GM20431 (cell line): ENCODE measurements at regions not wholly inside any gene's neighbourhood (a gene's known extent, or its start where the extent isn't known, plus 50 kb on each side); places are given as distances from the start of the nearest gene placed in this dataset.
"Not testable (repeated sequence)": the region's sequence is repeated elsewhere in the genome, so short reads cannot be mapped to it uniquely, and the experiment has no call there.

Source experiments
- in situ Hi-C: fragments of 300-500 bp; cut with MseI, MboI; formaldehyde crosslinking; loops from one replicate; pipeline ENCODE4 v1.15.0; 2020; ENCODE audit warnings: low sequenced_read_pairs; ENCODE audit not compliant: unreplicated experiment

DNA sequence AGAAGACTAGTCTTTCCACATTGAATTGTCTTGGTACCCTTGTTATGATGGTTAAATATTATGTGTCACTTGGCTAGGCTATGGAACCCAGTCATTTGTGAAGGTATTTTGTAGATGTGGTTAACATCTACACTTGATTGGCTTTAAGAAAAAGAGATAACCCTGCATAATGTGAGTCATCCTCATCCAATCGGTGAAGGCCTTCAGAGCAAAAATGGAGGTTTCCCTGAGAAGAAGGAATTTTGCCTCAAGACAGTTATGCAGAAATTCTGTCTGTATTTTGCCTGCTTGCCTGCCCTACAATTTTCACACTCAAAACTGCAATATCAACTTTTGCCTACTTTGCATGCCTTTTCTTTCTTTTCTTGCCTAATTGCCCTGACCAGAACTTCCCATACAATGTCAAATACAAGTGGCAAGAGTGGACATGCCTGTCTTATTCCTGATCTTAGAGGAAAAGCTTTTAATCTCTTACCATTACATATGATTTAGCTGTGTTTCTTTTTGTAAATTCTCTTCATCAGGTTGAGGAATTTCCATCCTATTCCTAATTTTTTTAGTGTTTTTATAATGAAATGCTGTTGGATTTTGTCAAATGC, 84.6 kb upstream of the CDC42EP3 start:
- in situ Hi-C loops: not testable (repeated sequence)

DNA sequence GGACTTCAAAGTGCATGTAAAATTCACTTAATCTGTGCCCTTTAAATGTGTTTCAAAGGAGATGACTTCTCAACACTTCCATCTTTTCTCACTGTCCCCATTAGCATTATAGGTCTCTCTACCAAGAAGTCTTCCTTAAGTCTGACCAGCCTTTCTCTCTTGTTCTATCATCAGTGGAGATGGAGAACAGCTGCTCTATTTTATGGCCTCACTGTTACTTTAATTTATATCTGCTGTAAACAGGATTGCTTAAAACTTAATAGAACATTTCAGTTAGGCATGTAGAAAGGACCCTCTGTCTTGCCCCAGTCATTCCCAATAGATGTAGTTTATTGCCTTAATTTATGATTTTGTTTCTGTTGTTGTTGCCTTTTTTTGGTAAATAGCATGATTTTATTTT, 86.0 kb upstream of the CDC42EP3 start:
- in situ Hi-C loops: not testable (repeated sequence)

DNA sequence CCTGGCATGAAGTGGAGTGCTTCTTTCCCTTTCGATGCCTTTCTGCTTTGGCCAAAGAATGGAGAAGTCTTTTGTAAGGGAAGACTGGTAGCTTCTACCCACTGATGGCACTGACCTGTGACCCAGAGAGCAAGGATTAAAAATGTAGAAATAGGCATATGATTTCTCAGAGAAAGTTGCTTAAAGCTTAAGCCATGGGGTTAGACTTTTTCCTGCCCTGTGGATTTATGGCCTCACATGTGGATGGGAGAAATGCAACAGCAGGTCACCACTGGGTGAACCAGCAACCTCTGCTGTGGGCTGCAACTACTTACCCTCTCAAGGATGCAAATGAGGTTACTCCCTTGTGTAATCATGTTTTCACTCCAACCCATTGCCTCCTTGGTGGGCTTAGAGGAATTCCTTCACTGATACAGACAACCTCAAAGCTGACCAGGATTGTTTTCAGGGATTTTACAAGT, 86.7 kb upstream of the CDC42EP3 start:
- in situ Hi-C loops: not testable (repeated sequence)

DNA sequence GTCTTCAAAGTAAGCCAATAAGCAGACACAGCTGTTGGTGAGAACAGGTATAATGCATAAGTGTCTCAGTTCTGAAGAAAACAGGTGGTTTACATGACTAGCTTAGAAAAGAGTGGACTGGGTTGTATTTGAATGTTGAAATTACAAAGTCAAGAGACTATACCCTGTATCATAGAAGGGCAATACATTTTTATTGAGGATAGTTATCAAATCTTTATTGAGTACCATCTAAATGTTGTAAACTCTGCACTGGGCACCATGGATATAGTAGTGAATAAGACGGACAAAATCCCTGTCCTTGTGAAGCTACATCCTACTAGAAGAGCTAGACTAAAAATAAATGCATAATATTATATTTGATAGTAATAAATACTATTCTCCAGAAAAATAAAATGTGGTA, 88.5 kb upstream of the CDC42EP3 start:
- in situ Hi-C loops: not testable (repeated sequence)

DNA sequence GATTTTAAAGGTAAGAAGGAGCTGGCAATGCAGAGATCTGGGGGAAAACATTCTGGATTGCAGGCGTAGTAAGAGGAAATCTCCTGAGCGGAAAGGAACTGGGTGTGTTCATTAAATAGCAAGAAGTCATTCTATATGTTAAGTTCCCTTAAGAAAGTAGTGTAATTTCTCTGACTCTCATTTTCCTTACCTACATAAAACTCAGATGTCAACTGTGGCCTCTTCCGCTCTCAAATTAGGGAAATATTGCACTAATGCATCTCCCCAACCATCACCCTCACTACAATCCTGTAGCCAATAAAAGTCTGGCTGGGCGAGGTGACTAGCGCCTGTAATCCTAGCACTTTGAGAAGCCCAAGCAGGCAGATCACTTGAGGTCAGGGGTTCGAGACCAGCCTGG, 89.0 kb upstream of the CDC42EP3 start:
- in situ Hi-C loops: no loop called here

DNA sequence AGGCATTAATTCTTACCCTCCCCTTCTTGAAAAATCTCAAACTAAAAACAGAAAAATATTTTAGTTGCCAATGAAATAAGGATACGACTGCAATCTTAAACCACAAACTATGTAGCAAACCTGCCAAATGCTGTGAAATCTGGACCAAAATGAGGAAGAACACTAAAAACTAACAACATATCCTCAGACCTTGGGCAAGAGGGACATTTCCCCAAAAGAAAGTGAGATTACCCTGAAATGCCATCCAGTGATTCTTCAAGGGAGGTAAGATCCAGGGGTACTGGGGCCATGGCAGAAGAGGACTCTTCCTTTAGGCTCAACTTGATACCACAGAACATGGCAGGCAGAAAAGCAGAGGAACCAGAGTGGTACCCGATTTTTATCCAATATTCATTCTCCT, 90.8 kb upstream of the CDC42EP3 start:
- in situ Hi-C loops: not testable (repeated sequence)

DNA sequence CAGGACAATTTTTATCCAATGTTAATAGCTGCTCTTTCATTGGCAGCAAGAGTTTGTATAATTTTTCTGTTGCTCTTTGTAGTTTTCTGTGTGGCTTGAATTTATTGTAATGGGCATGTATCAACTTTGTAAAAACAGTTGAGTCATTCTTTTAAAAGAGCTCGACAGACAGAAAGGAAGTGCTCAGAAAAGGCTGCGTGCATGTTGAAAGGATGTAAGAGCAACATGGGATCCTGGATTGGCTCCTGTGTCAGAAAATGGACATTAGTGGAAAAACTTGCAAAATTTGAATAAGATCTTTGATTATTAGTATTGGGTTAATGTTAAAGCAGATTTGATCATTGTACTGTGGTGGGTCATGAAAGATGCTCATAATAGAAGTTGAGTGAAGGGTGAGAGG, 93.3 kb upstream of the CDC42EP3 start:
- in situ Hi-C loops: no loop called here

DNA sequence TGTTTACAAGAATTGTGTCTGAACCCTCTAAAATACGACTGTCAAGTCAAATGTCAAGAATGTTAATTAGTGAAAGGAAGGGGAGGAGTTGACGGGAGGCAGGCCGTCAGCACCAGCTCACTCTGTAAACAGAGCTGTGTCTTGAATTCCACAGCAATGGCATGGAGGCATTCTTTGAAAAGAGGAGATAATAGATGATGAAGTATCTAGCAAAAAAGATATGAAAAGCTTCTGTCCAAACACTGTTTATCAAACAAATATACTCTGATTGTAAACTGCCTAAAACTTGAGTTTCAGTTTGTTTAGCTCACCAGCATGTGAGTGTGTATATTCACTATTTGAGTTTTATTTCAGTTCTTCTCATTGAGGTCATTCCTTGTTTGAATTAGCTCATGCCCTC, 94.7 kb upstream of the CDC42EP3 start:
- in situ Hi-C loops: no loop called here

DNA sequence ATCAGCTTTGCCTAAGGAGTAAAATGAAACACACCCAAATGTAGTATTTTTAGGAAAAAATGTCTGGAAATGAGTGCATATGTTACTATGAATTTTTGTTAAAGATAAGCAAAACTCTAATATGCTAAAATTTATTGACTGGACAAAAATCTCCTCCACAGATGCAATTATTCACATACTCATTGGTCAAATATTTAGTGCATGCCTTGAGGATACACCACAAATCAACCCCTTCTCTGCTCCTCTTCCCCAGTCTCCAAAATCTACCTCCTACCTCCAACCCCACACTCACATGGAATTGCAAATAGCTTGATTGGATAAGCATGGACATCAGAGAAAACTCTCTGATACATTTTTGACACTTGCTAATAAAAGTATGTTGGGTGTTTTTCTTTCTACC, 95.6 kb upstream of the CDC42EP3 start:
- in situ Hi-C loops: no loop called here

DNA sequence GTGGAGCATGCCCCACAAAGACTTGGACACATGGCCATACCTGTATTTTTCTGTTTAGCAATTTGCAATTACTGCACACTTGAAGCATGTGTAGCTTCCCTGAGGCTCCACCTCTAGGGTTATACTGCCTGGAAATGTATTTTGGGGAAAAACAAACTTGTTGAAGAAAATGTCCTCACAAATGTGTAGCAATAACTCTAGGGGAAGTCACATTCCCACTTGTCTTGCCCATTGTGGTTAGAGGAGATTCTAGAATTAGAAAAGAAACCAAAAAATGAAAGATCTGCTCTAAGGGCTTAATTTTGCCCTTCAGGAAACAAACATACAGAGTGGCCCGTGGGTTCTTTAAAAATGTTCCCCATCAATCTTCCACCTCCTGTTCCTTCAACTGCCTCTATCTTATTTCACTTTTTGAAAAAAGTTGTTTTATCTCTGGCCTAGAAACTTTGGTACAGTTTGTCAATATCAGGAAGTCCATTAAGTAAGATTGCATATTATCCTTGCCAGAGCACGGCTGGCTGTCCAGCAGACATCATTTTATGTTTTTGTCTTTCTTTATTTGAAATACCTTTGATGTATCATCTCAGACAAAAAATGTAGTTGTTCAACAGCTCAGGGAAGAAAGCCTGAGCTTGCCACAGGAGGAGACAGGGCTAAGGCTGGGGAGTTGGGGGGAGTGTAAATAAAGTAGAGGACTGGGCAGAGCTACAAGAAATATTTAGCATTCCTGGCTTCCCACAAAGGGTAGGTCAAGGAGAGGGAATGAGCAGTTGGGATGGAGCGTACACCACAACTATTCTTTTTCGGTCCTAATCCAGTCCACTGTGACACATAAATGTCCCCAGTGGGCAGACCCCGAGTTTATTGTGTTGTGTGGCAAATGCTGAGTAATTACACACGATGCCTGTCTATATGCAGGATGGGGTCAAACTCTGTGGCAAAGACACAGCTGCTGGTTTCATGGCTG, 96.8 kb upstream of the CDC42EP3 start:
- in situ Hi-C loops: no loop called here

DNA sequence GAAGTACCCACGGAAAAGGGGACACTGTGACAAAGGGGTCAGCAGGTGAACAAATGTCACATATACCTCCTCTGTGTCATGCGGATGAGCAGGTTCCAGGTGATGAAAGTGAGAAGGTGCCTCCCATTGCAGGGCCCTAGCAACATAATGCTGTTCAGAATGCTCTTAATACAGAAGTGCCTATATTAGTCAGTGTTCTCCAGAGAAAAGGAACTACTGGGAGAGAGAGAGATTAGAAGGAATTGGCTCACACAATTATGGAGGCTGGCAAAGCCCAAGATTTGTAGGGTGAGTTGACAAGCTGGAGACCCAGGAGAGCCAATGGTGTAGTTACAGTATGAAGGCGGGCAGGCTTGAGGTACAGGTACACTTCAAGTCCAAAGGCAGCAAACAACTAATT, 98.1 kb upstream of the CDC42EP3 start:
- in situ Hi-C loops: no loop called here

DNA sequence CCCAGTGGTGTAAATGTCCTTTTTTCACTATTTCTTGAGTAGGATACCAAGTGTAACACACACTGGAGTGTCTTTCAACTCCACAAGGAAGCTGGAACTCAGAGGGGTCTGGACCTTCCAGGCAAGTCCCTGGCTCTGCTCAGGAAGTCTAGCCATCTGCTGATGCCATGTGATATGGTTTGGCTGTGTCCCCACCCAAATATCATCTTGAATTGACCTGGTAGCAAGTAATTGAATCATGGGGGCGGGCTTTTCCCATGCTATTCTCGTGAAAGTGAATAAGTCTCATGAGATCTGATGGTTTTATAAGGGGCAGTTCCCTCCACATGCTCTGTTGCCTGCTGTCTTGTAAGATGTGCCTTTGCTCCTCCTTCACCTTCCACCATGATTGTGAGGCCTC, 99.4 kb upstream of the CDC42EP3 start:
- in situ Hi-C loops: no loop called here

DNA sequence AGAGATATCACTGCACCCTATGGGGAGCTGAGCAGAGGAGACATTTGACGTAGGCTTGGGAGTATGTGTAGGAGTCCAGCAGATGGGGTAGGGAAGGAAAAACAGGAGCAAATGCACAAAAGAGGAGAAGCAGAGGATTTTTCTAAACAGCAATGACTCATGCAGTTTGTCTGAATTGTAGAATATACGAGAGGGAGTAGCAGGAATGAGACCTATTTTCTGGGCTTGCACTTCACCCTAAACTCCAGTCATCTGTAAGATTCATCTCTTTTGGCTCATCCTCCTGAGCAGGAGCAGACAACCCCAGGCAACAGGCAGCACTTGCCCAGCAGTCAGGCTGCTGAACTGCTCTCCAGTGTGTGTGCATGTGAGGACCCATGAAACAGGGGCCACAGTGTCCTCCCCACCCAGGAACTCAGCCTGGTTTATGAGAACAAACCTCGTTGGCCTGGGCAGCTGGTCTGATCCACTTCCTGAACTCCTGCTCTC, 100.2 kb upstream of the CDC42EP3 start:
- in situ Hi-C loops: no loop called here

DNA sequence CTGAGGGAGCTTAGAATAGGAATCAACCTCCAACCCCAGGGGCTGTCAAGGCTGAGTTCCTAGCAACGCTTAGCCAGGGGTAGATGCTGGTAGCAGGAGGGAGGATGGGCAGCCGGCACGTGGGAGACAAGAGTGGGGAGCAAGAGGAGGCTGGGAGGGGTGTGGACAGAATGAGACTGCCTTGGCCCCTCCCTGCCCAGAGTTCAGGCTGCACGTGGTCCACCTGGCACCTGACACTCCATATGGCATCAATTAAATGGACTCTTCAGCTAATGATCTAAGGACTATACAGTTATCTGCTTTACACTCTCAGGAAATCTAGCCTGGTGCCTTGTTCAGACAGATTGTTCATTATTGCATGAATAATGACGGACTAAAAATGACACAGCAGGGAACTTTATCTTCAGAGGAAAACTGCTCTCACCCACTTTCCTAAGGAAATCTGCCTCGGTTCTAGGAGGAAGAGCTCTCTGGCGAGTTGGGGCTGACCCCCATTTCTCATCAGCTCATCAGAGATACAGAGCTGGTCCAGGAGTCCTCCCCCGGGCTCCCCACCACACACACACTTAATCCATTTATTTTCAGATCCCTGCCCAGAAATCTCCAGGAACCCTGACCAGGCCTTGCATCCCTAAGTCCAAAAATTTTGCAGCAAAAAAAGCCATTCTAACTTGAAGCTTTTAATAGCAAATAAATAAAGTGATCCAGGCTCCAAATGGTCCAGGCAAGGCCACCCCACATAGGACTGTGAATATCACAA, 102.1 kb upstream of the CDC42EP3 start:
- in situ Hi-C loops: no loop called here

DNA sequence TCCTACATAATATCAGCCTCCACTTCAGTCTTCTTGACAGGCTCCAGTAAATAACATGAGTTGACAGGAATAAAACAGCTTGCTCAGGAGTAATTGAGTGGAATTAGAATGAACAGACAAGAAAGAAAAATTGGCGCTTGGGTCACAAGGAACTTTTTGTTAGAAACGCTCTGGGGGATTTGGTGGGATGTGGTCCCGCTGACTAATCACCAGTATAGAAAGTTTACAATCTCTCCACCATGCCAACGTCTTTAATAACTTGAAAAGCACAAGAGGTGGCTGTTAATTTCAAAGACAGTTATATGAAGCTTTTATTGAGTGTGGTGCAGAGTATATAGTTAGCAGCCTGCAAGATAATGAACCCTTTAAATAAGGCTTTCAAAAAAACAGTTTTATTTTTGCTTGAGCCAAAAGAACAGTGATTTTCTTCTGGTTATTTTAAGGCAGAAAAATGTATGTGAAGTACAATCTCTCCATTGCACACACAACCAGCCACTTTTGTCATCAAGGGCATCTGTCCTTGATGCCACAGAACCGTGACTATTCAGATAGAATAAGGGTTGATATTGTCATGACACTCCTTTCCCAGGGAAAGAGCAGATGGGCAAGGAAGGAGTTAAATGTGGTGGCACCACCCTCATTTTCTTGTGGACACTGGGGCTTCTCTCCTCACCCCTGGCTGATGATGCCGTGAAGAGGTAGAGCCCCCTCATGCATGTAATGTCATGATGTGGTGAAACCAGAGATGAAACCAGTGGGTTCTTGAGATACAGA, 102.9 kb upstream of the CDC42EP3 start:
- in situ Hi-C loops: not testable (repeated sequence)

DNA sequence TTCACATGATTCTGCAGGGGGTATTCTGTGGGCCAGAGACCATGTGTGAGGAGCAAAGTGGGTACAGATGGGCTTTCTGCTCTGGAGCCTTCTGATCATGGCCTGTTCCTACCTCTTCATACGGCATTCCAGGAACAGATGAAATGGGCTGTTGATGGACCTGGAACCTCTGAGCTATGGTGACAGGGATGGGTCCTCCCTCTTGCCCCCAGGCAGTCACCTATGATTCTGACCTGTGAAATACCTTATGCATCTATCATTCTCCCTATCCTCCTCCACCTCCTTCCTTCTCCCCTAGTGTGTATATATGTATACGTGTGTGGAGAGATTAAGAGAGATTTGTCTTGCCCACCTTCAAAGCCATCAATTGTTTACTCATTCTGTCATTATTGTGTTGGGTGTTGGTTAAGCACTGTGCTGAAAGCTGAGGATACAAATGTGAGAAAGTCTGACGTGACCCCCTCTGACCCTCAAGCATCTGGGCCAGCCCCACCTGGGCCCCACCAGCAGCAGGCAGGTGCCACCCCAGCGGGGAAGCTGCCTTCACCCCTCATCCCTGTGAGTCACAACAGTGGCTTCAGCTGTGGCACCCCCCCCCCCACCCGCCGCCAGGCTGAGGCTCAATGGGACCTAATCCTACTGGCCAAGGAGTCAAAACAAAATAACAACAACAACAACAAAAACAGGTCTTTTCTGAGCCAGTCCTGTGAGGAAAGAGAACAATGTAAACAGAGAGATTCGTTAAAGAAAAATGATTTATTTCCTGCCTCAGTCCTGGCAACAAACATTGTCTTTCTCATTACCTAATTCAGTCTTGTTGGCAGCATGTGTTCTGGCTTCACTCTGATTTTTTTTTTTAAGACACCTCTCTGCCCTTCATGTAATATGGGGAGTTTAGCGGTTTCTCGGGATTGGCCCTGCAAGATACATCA, 103.8 kb upstream of the CDC42EP3 start:
- in situ Hi-C loops: no loop called here

DNA sequence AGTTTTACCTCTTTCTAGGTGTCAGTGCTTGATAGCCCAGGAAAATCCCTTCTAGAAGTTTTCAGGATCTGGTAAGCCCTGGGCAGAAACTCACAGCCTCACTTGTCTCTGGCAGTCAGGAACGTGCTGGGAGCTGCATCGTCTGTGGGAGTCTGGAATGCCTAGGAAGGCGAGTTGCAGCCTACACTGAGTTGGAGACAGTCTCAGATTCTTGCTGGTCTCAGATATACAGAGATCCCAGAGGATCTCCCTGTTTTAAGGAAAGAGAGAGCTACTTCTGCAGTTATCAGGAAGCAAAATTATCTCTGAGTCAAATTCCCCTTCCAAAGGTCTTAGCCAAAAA, 104.4 kb upstream of the CDC42EP3 start:
- in situ Hi-C loops: no loop called here

DNA sequence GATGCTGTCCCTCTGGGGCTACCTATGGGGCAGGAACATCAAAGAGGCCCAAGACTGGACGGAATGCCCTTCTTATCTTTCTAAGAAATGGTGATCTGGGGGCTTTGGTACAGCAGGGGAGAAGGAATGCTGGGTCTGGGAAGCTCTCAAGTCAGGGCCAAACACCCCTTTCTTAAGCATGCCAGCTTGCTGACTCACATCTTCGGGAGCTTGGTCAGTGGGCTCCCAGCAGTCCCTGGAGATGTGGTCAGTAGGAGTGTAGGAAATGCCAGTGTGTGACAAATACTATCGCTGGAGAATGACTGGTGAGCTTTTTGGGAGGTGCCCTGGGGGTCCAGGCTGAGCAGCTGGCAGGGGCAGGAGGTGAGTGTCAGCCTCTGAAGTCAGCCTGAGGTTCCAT, 105.0 kb upstream of the CDC42EP3 start:
- in situ Hi-C loops: no loop called here

DNA sequence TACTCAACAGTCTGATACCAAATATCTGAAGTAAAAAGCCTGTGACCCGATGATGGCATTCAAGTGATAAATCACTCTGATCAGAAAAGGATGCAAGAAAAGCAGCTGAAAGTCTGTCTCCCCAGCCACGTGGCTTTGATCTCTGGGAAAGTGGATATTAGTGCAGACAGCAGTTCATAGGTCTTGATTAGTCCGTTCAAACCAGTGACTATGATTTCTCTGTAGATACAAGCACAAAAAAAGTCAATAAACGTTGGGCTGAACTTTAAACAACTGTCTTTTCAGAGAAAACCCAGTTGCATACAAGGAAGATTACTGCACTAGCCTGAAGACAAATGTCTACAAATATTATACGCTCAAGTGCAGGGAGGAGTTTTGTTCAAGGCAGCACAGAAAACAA, 107.7 kb upstream of the CDC42EP3 start:
- in situ Hi-C loops: no loop called here
